C4-2B (cell line): ENCODE measurements at regions not wholly inside any gene's neighbourhood (a gene's known extent, or its start where the extent isn't known, plus 50 kb on each side); places are given as distances from the start of the nearest gene placed in this dataset.

ENCODE experiments used
- ZFX ChIP-seq: fragments of 450-650 bp; IDR thresholded peaks from 2 replicates; pipeline ENCODE4 v1.6.1; 2017
- TF ChIP-seq, protein P1 (sequence below): fragments of 450-650 bp; conservative IDR thresholded peaks from 2 replicates; pipeline ENCODE4 v1.5.1; 2017; ENCODE audit warnings: mild to moderate bottlenecking

DNA sequence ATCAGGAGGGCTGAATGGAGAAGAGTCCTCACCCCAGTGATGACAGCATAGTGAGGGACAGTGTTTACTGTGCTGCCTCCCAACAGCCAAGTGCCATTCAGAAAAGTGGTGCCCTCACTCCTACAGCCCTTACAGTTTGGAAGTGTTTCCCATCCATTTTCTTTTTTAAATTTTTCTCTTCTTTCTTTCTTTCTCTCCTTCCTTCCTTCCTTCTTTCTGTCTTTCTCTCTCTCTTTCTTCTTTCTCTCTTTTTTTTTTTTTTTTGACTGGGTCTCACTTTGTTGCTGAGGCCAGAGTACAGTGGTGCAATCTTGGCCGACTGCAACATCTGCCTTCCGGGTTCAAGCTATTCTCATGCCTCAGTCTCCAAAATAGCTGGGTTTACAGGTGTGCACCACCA lies 755.3 kb downstream of the UQCRFS1 start:
- TF ChIP-seq, protein P1, sequence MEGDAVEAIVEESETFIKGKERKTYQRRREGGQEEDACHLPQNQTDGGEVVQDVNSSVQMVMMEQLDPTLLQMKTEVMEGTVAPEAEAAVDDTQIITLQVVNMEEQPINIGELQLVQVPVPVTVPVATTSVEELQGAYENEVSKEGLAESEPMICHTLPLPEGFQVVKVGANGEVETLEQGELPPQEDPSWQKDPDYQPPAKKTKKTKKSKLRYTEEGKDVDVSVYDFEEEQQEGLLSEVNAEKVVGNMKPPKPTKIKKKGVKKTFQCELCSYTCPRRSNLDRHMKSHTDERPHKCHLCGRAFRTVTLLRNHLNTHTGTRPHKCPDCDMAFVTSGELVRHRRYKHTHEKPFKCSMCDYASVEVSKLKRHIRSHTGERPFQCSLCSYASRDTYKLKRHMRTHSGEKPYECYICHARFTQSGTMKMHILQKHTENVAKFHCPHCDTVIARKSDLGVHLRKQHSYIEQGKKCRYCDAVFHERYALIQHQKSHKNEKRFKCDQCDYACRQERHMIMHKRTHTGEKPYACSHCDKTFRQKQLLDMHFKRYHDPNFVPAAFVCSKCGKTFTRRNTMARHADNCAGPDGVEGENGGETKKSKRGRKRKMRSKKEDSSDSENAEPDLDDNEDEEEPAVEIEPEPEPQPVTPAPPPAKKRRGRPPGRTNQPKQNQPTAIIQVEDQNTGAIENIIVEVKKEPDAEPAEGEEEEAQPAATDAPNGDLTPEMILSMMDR, result no peak
- no peak for TF ChIP-seq ZFX
